Chondrocyte (in vitro differentiated cells): ENCODE measurements at regions not wholly inside any gene's neighbourhood (a gene's known extent, or its start where the extent isn't known, plus 50 kb on each side); places are given as distances from the start of the nearest gene placed in this dataset.
"Not testable (repeated sequence)": the region's sequence is repeated elsewhere in the genome, so short reads cannot be mapped to it uniquely, and the experiment has no call there.

Experiments used
- DNase-seq: peaks from one replicate; pipeline ENCODE4 v3.0.0; 2021; ENCODE audit warnings: mixed read lengths, low spot score
- H3K27ac Mint-ChIP-seq: one replicate; pipeline ENCODE4 v1.8.0; 2021; ENCODE audit warnings: mild to moderate bottlenecking, moderate library complexity, mixed read lengths; ENCODE audit not compliant: unreplicated experiment
- H3K27me3 Mint-ChIP-seq: 2 replicates; pipeline ENCODE4 v1.8.0; 2021; ENCODE audit warnings: low read depth, mixed read lengths
- H3K36me3 Mint-ChIP-seq: 2 replicates; pipeline ENCODE4 v1.8.0; 2021; ENCODE audit warnings: low read depth, mixed read lengths
- H3K4me1 Mint-ChIP-seq: 2 replicates; pipeline ENCODE4 v1.8.0; 2021; ENCODE audit warnings: low read depth, mild to moderate bottlenecking, mixed read lengths
- H3K4me3 Mint-ChIP-seq: one replicate; pipeline ENCODE4 v1.8.0; 2021; ENCODE audit warnings: mild to moderate bottlenecking, moderate library complexity, mixed read lengths; ENCODE audit not compliant: unreplicated experiment
- H3K9me3 Mint-ChIP-seq: 2 replicates; pipeline ENCODE4 v1.8.0; 2021; ENCODE audit warnings: low read depth, mixed read lengths
- TF ChIP-seq, protein P1 (sequence below): fragments of 200-600 bp; sonication (generic); IDR thresholded peaks from 2 replicates; pipeline ENCODE4 v1.5.0; 2021; ENCODE audit warnings: antibody characterized with exemption, mild to moderate bottlenecking, moderate library complexity

DNA sequence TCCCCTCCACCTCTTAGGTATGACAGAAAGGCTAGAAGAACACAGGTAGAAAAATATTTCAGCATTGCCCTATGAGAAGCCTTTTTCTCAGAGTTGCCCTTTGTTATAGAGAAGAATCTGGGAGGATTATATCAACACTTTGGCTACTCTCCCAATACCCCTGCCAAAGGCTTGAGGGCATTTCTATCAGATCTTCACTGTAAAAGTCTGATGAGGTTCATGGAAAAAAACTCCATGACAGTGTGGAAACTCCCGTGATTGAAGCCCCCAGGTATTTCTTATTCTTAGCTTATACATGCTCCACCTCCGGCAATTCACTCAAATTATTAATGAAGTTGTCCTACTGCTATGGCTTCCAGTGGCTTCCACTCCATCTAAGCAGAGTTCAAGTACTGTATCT is 753.6 kb downstream of the CENPC start:
- peaks cover 3% of the 10 kb centered on the region for H3K4me1 Mint-ChIP-seq
- H3K4me3 Mint-ChIP-seq, result no peak overlapping the region
- TF ChIP-seq, protein P1, sequence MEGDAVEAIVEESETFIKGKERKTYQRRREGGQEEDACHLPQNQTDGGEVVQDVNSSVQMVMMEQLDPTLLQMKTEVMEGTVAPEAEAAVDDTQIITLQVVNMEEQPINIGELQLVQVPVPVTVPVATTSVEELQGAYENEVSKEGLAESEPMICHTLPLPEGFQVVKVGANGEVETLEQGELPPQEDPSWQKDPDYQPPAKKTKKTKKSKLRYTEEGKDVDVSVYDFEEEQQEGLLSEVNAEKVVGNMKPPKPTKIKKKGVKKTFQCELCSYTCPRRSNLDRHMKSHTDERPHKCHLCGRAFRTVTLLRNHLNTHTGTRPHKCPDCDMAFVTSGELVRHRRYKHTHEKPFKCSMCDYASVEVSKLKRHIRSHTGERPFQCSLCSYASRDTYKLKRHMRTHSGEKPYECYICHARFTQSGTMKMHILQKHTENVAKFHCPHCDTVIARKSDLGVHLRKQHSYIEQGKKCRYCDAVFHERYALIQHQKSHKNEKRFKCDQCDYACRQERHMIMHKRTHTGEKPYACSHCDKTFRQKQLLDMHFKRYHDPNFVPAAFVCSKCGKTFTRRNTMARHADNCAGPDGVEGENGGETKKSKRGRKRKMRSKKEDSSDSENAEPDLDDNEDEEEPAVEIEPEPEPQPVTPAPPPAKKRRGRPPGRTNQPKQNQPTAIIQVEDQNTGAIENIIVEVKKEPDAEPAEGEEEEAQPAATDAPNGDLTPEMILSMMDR, result no peak
- H3K27ac Mint-ChIP-seq, result no peak overlapping the region
- peaks cover 3% of the 10 kb centered on the region for H3K9me3 Mint-ChIP-seq
- no peaks in the 10 kb centered on the region for H3K27me3 Mint-ChIP-seq
- no peak for DNase-seq
- H3K36me3 Mint-ChIP-seq, result no peaks in the 10 kb centered on the region

DNA sequence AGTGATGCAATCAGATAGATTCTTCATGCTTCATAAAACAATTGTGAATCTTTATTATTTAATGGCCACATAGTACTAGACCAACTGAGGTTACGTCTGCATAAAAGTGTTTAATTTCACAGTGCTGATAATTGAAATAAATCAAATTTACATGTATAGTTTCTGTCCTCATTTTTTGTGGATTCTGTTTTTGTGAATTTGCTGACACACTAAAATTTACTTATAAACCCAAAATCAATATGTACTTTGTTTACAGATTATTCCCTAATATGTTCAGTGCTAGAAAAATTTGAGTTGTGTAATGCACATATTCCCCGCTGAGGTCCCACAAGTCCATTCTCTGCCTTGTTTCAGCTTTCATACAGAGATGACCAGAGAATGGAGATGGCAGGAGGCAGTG is 759.8 kb downstream of the CENPC start:
- H3K36me3 Mint-ChIP-seq, result no peaks in the 10 kb centered on the region

DNA sequence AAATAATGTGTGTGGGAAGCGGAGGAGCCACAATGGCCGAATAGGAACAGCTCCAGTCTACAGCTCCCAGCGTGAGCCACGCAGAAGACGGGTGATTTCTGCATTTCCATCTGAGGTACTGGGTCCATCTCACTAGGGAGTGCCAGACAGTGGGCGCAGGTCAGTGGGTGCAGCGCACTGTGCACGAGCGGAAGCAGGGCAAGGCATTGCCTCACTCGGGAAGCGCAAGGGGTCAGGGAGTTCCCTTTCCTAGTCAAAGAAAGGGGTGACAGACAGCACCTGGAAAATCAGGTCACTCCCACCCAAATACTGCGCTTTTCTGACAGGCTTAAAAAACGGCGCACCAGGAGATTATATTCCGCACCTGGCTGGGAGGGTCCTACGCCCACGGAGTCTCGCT is 762.6 kb downstream of the CENPC start:
- not testable (repeated sequence) for H3K4me1 Mint-ChIP-seq, H3K4me3 Mint-ChIP-seq, H3K36me3 Mint-ChIP-seq, H3K27ac Mint-ChIP-seq, DNase-seq, H3K9me3 Mint-ChIP-seq, H3K27me3 Mint-ChIP-seq

More for the DNA sequence above, 759.8 kb downstream of the CENPC start:
- TF ChIP-seq, protein P1, result no peak
- no peaks in the 10 kb centered on the region for H3K9me3 Mint-ChIP-seq
- H3K4me1 Mint-ChIP-seq, result no peaks in the 10 kb centered on the region
- peaks cover 1% of the 10 kb centered on the region for H3K27me3 Mint-ChIP-seq
- no peak overlapping the region for H3K27ac Mint-ChIP-seq
- no peak overlapping the region for H3K4me3 Mint-ChIP-seq
- no peak for DNase-seq

DNA sequence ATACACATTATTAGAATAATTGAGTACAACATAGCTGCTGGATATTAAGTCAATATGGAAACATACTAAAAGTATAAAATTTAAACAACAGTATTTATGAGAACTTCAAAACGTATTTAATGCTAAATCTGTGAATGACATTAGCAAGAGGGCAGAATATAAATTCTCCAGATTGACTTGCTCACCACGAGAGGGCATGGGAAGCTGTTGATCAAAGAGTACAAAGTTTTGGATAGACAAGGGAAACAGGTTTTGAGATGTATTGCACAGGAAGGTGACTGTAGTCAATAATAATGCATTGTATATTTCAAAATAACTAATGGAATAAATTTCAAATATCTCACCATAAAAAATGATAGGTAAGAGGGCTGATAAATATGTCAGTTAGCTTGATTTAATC is 768.2 kb downstream of the CENPC start:
- peaks cover 4% of the 10 kb centered on the region for H3K9me3 Mint-ChIP-seq
- H3K27ac Mint-ChIP-seq, result no peak overlapping the region
- H3K4me1 Mint-ChIP-seq, result no peaks in the 10 kb centered on the region
- H3K27me3 Mint-ChIP-seq, result no peaks in the 10 kb centered on the region
- TF ChIP-seq, protein P1, result peak; percentile 43
- peaks cover 2% of the 10 kb centered on the region for H3K36me3 Mint-ChIP-seq
- no peak overlapping the region for H3K4me3 Mint-ChIP-seq
- no peak for DNase-seq

DNA sequence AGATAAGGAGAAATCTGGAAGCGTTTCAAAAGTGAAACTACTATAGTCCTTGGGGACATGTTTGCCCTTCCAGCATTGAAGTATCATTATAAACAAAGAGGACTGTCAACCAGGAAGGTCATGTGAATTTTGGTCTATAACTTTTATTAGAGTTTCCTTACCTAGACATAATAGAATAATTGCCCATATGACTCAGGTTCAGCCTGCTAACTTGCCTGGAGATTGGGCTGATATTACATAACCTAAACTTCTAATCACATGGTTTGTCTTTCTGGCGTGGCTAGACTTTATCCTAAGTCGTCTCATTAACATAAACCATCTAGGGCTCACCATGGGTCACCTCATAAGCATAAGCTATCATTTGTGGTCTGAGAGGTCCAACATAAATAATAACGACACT is 775.9 kb downstream of the CENPC start:
- Mint-ChIP-seq H3K27ac (no peak overlapping the region), H3K36me3 (peaks cover 2% of the 10 kb centered on the region), H3K4me3 (no peak overlapping the region), H3K4me1 (no peaks in the 10 kb centered on the region), H3K27me3 (peaks cover 1% of the 10 kb centered on the region), H3K9me3 (peaks cover 9% of the 10 kb centered on the region)
- DNase-seq, result no peak
- TF ChIP-seq, protein P1, result no peak

DNA sequence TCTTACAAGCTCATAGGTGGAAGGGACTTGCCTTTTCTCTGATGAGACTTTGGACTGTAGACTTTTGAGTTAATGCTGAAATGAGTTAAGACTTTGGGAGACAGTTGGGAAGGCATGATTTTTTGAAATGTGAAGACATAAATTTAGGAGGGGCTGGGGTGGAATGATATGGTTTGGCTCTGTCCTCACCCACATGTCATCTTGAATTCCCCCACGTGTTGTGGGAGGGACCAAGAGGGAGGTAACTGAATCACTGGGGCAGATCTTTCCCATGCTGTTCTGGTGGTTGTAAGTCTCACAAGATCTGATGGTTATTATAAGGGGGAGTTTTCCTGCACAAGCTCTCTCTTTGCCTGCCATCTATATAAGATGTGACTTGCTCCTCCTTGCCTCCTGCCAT is 777.9 kb downstream of the CENPC start:
- Mint-ChIP-seq H3K27me3 (peaks cover 1% of the 10 kb centered on the region), H3K4me1 (no peaks in the 10 kb centered on the region), H3K36me3 (peaks cover 2% of the 10 kb centered on the region), H3K9me3 (peaks cover 8% of the 10 kb centered on the region), H3K27ac (no peak overlapping the region), H3K4me3 (no peak overlapping the region)
- no peak for DNase-seq
- TF ChIP-seq, protein P1, result no peak
